ENCODE measurements at regions not wholly inside any gene's neighbourhood (a gene's known extent, or its start where the extent isn't known, plus 50 kb on each side); places are given as distances from the start of the nearest gene placed in this dataset.

- no peaks in the 10 kb centered on the region for H3K4me1 ChIP-seq (ENCODE audit: control insufficient read depth in 1 of 2, low read depth in 2 of 2)
- DNase-seq (ENCODE audit: low spot score) (no peak), ATAC-seq (ENCODE audit: insufficient number of reproducible peaks, low FRiP score, low read depth) (no peak)
These were observed 233.2 kb upstream of the TMCO5A start for GRCh38 chr15:37701230-37701629.

DNA sequence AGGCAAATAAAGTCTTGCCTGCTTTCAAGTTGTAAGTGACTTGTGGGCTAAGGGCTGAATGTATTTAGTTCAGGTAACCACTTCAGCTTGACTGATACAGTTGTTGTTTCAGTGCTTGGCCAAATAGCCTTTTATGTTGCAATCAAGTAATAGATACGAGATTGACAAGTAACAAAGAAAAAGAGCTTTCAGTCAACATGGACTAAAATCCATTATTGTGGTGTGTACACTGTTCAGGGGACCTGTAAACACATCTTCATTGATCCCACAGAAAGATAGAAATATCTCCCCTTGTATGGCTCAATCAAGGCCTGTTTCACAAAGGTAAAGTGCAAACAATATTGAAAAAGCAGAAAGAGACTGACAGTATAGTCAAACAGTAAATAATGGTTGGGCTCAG is 224.8 kb upstream of the TMCO5A start:
- DNase-seq (ENCODE audit: low spot score) (no peak), ATAC-seq (ENCODE audit: insufficient number of reproducible peaks, low FRiP score, low read depth) (no peak)
- Histone ChIP-seq H3K4me3 (no peak overlapping the region), H3K9me3 (peaks cover 3% of the 10 kb centered on the region), H3K4me1 (ENCODE audit: control insufficient read depth in 1 of 2, low read depth in 2 of 2) (no peaks in the 10 kb centered on the region), H3K27ac (no peak overlapping the region), H3K27me3 (replicated peaks; ENCODE audit: insufficient read depth) (no peaks in the 10 kb centered on the region), H3K36me3 (no peaks in the 10 kb centered on the region)
- TF ChIP-seq, protein P1, sequence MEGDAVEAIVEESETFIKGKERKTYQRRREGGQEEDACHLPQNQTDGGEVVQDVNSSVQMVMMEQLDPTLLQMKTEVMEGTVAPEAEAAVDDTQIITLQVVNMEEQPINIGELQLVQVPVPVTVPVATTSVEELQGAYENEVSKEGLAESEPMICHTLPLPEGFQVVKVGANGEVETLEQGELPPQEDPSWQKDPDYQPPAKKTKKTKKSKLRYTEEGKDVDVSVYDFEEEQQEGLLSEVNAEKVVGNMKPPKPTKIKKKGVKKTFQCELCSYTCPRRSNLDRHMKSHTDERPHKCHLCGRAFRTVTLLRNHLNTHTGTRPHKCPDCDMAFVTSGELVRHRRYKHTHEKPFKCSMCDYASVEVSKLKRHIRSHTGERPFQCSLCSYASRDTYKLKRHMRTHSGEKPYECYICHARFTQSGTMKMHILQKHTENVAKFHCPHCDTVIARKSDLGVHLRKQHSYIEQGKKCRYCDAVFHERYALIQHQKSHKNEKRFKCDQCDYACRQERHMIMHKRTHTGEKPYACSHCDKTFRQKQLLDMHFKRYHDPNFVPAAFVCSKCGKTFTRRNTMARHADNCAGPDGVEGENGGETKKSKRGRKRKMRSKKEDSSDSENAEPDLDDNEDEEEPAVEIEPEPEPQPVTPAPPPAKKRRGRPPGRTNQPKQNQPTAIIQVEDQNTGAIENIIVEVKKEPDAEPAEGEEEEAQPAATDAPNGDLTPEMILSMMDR (IDR thresholded peaks at IDR 0.05) = no peak

More at GRCh38 chr15:37701230-37701629, 233.2 kb upstream of the TMCO5A start:
- H3K4me3 ChIP-seq = no peak overlapping the region
- H3K27ac ChIP-seq = no peak overlapping the region
- H3K9me3 ChIP-seq = no peaks in the 10 kb centered on the region
- H3K36me3 ChIP-seq = no peaks in the 10 kb centered on the region
- TF ChIP-seq, protein P1 (IDR thresholded peaks at IDR 0.05) = no peak
- H3K27me3 ChIP-seq (replicated peaks; ENCODE audit: insufficient read depth) = no peaks in the 10 kb centered on the region

- H3K4me3 ChIP-seq = no peak overlapping the region
- no peak for ATAC-seq (ENCODE audit: insufficient number of reproducible peaks, low FRiP score, low read depth)
- no peaks in the 10 kb centered on the region for H3K4me1 ChIP-seq (ENCODE audit: control insufficient read depth in 1 of 2, low read depth in 2 of 2)
- peaks cover 3% of the 10 kb centered on the region for H3K9me3 ChIP-seq
- no peak for DNase-seq (ENCODE audit: low spot score)
- no peaks in the 10 kb centered on the region for H3K27me3 ChIP-seq (replicated peaks; ENCODE audit: insufficient read depth)
- TF ChIP-seq, protein P1 (IDR thresholded peaks at IDR 0.05) = no peak
- H3K36me3 ChIP-seq = no peaks in the 10 kb centered on the region
- H3K27ac ChIP-seq = no peak overlapping the region
These were observed 219.3 kb upstream of the TMCO5A start for GRCh38 chr15:37715101-37715500.

- DNase-seq (ENCODE audit: low spot score) (no peak), ATAC-seq (ENCODE audit: insufficient number of reproducible peaks, low FRiP score, low read depth) (no peak)
- Histone ChIP-seq H3K4me3 (no peak overlapping the region), H3K27ac (no peak overlapping the region), H3K9me3 (no peaks in the 10 kb centered on the region), H3K4me1 (ENCODE audit: control insufficient read depth in 1 of 2, low read depth in 2 of 2) (peaks cover 0 to 5% of the 10 kb centered on the region in 2 donors), H3K36me3 (no peaks in the 10 kb centered on the region), H3K27me3 (replicated peaks; ENCODE audit: insufficient read depth) (no peaks in the 10 kb centered on the region)
- TF ChIP-seq, protein P1 (IDR thresholded peaks at IDR 0.05) = no peak
These were observed 214.2 kb upstream of the TMCO5A start for GRCh38 chr15:37720267-37720666.

- H3K36me3 ChIP-seq = no peaks in the 10 kb centered on the region
- H3K27me3 ChIP-seq (replicated peaks; ENCODE audit: insufficient read depth) = no peaks in the 10 kb centered on the region
- TF ChIP-seq, protein P1 (IDR thresholded peaks at IDR 0.05) = no peak
- H3K4me3 ChIP-seq = no peak overlapping the region
- no peak overlapping the region for H3K27ac ChIP-seq
- no peak for ATAC-seq (ENCODE audit: insufficient number of reproducible peaks, low FRiP score, low read depth)
- no peaks in the 10 kb centered on the region for H3K4me1 ChIP-seq (ENCODE audit: control insufficient read depth in 1 of 2, low read depth in 2 of 2)
- no peak for DNase-seq (ENCODE audit: low spot score)
- no peaks in the 10 kb centered on the region for H3K9me3 ChIP-seq
These were observed 203.2 kb upstream of the TMCO5A start for GRCh38 chr15:37731146-37731746.
